Spleen (tissue), 11 donors: ENCODE measurements at regions not wholly inside any gene's neighbourhood (a gene's known extent, or its start where the extent isn't known, plus 50 kb on each side); places are given as distances from the start of the nearest gene placed in this dataset.

Source experiments
- DNase-seq: peaks from one replicate; pipeline ENCODE4 v3.0.0-alpha.2; 2020
- H3K27ac ChIP-seq, 8 donors: fragments of 200-600 bp; sonication (generic) in 7 of 8; 1 replicate in 4 of 8; 2 replicates in 4 of 8; pipeline versions ENCODE4 v1.5.0 to v1.8.0; 2016 to 2021; ENCODE audit warnings: inconsistent platforms in 4 of 8, mild to moderate bottlenecking in 4 of 8, moderate library complexity in 1 of 8
- H3K27me3 ChIP-seq, 7 donors: fragments of 200-600 bp; sonication (generic) in 6 of 7; replicated peaks in 1 of 7; 1 replicate in 4 of 7; 2 replicates in 3 of 7; pipeline versions ENCODE4 v1.5.0 to v1.8.0; 2016 to 2021; ENCODE audit warnings: inconsistent platforms in 3 of 7, mild to moderate bottlenecking in 1 of 7
- H3K36me3 ChIP-seq, 6 donors: fragments of 200-600 bp; sonication (generic) in 5 of 6; 1 replicate in 4 of 6; 2 replicates in 2 of 6; pipeline versions ENCODE4 v1.5.0 to v1.8.0; 2016 to 2021; ENCODE audit warnings: inconsistent platforms in 2 of 6
- H3K4me1 ChIP-seq, 6 donors: fragments of 200-600 bp; sonication (generic) in 5 of 6; 1 replicate in 3 of 6; 2 replicates in 3 of 6; pipeline versions ENCODE4 v1.5.0 to v1.8.0; 2016 to 2021; ENCODE audit warnings: inconsistent platforms in 3 of 6
- H3K4me3 ChIP-seq, 8 donors: fragments of 200-600 bp; sonication (generic) in 7 of 8; 1 replicate in 4 of 8; 2 replicates in 4 of 8; pipeline versions ENCODE4 v1.5.0 to v1.8.0; 2016 to 2021; ENCODE audit warnings: inconsistent platforms in 4 of 8, mild to moderate bottlenecking in 4 of 8, moderate library complexity in 2 of 8
- H3K9me3 ChIP-seq, 8 donors: fragments of 200-600 bp; sonication (generic) in 7 of 8; 1 replicate in 4 of 8; 2 replicates in 4 of 8; pipeline versions ENCODE4 v1.5.0 to v1.8.0; 2016 to 2021; ENCODE audit warnings: inconsistent platforms in 4 of 8
- POLR2A ChIP-seq, 3 donors: fragments of 450-650 bp; IDR thresholded peaks; one replicate each; pipeline ENCODE4 v1.5.1; 2017; ENCODE audit warnings: antibody characterized with exemption in 3 of 3, mild to moderate bottlenecking in 1 of 3
- POLR2AphosphoS5 ChIP-seq, 3 donors: sonication (generic); formaldehyde crosslinking; IDR thresholded peaks; one replicate each; pipeline ENCODE4 v1.5.1; 2017; ENCODE audit warnings: antibody characterized with exemption in 3 of 3
- WGBS, 5 donors: extraction: QIAGEN DNeasy Blood & Tissue Kit in 3 of 5; methylation state at CpG; one replicate each; pipeline versions ENCODE4 v1.1.5 to v1.1.7; 2013 to 2018; 5-methylcytosine and 5-hydroxymethylcytosine counted together
- intact Hi-C: fragments of 100-400 bp; cut with DNase I; formaldehyde crosslinking; loops from one replicate; pipeline ENCODE4 v1.15.0; 2023; ENCODE audit warnings: low total_unique reads
- TF ChIP-seq, protein P1 (sequence below), 11 experiments: fragments of 200-600 bp in 7 of 11; fragments of 450-650 bp in 4 of 11; sonication (generic) in 4 of 11; IDR thresholded peaks in 8 of 11; conservative IDR thresholded peaks in 3 of 11; 1 replicate in 7 of 11; 2 replicates in 4 of 11; pipeline versions ENCODE4 v1.4.0 to v1.8.0; 2016 to 2021; ENCODE audit warnings: antibody characterized with exemption in 11 of 11, inconsistent platforms in 4 of 11, mild to moderate bottlenecking in 1 of 11
- donor health status: healthy with polysubstance abuse.
- donor health status: DM: no; HTN: no; CAD: no; lungs with moderate emphysema.
- donor health status: DM: no; HTN: no; CAD: no.
- donor health status: Bipolar disorder and iron deficiency.
- donor health status: healthy.
- donor health status: DM: no; HTN: no; CAD: no.
- donor health status: DM: yes; HTN: yes; CAD: no.

DNA sequence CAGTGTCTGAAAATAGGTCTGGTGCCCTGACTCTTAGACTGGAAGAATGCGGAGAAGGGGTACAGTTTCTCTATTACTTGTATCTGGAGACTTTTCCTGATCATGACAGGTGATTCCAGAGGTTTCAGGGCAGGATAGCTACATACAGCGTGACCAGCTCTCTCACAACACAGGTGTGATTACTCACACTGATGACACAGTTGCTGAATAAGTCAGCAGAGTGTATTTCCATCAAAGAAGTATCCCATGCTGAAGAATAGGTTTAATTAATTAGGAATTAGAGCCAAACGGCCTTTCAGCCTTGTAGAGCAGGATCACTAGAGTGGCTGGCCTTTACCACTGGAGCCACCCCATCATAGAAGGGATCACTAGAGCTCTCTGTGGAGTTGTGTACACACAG is 298.6 kb downstream of the LMX1A start:
- intact Hi-C loops = no loop called here
- 47 to 76% (median 54%) methylated on average over 3 of the region's 3 CpGs for WGBS, 5 donors

DNA sequence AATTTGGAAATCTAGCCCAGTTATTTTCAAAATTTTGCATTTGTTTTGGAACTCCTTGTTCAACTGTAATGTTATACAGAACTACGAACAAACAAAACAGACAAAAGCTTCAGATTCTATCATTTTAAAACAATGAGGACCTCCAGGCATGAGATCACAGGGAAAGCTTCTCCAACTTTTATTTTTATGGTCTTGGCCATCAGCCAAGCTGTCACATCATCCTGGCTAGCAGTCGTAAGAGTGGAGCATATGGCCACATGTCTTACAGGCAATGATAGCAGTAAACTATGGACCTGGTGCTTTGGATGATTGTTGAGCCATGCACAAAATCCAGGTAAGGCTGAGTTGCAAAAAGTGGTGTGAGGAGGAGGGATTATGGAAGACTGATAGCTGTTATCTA is 299.6 kb downstream of the LMX1A start:
- intact Hi-C loops = no loop called here
- H3K36me3 ChIP-seq = no peaks in the 10 kb centered on the region

More for the DNA sequence above, 298.6 kb downstream of the LMX1A start:
- Histone ChIP-seq H3K4me1 (no peaks in the 10 kb centered on the region), H3K4me3 (no peak overlapping the region), H3K9me3 (no peaks in the 10 kb centered on the region), H3K36me3 (no peaks in the 10 kb centered on the region), H3K27me3 (peaks cover 0 to 9% (median 0%) of the 10 kb centered on the region in 7 donors), H3K27ac (no peak overlapping the region)
- no peak for DNase-seq
- TF ChIP-seq POLR2A (IDR thresholded peaks at IDR 0.05) = no peak
- no peak for TF ChIP-seq POLR2AphosphoS5 (IDR thresholded peaks at IDR 0.05)
- TF ChIP-seq, protein P1, sequence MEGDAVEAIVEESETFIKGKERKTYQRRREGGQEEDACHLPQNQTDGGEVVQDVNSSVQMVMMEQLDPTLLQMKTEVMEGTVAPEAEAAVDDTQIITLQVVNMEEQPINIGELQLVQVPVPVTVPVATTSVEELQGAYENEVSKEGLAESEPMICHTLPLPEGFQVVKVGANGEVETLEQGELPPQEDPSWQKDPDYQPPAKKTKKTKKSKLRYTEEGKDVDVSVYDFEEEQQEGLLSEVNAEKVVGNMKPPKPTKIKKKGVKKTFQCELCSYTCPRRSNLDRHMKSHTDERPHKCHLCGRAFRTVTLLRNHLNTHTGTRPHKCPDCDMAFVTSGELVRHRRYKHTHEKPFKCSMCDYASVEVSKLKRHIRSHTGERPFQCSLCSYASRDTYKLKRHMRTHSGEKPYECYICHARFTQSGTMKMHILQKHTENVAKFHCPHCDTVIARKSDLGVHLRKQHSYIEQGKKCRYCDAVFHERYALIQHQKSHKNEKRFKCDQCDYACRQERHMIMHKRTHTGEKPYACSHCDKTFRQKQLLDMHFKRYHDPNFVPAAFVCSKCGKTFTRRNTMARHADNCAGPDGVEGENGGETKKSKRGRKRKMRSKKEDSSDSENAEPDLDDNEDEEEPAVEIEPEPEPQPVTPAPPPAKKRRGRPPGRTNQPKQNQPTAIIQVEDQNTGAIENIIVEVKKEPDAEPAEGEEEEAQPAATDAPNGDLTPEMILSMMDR (IDR thresholded peaks at IDR 0.05 in 8 of 11, conservative IDR thresholded peaks at IDR 0.05 in 3 of 11) = no peak

DNA sequence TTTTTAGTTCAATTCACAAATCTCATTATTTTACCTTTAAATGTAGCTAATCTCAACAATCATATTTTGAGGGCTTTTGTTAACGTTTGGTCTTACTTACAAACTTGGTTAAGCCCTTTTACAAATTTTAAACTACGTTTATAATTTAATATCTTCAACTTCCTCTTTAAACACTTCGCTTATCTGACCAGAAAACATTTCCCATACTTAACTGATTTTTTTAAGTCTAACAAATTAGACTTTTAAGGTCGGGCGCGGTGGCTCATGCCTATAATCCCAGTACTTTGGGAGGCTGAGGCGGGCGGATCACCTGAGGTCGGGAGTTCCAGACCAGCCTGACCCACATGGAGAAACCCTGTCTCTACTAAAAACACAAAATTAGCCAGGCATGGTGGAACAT is 300.9 kb downstream of the LMX1A start:
- DNase-seq = no peak
- Histone ChIP-seq H3K4me3 (no peak overlapping the region), H3K27ac (no peak overlapping the region), H3K27me3 (peaks cover 0 to 9% (median 0%) of the 10 kb centered on the region in 7 donors), H3K36me3 (no peaks in the 10 kb centered on the region), H3K4me1 (no peaks in the 10 kb centered on the region), H3K9me3 (no peaks in the 10 kb centered on the region)
- TF ChIP-seq POLR2A (IDR thresholded peaks at IDR 0.05) (no peak), POLR2AphosphoS5 (IDR thresholded peaks at IDR 0.05) (no peak)
- TF ChIP-seq, protein P1 (IDR thresholded peaks at IDR 0.05 in 8 of 11, conservative IDR thresholded peaks at IDR 0.05 in 3 of 11) = no peak
- 12 to 39% (median 22%) methylated on average over 9 of the region's 9 CpGs for WGBS, 5 donors
- intact Hi-C loops = no loop called here

More for the DNA sequence above, 299.6 kb downstream of the LMX1A start:
- no peaks in the 10 kb centered on the region for H3K9me3 ChIP-seq
- TF ChIP-seq POLR2A (IDR thresholded peaks at IDR 0.05) (no peak), POLR2AphosphoS5 (IDR thresholded peaks at IDR 0.05) (no peak)
- TF ChIP-seq, protein P1 (IDR thresholded peaks at IDR 0.05 in 8 of 11, conservative IDR thresholded peaks at IDR 0.05 in 3 of 11) = no peak
- peaks cover 0 to 9% (median 0%) of the 10 kb centered on the region in 7 donors for H3K27me3 ChIP-seq
- H3K27ac ChIP-seq = no peak overlapping the region
- no peak overlapping the region for H3K4me3 ChIP-seq
- no peaks in the 10 kb centered on the region for H3K4me1 ChIP-seq
- WGBS, 5 donors = 48 to 61% (median 53%) methylated on average over 2 of the region's 2 CpGs
- no peak for DNase-seq

DNA sequence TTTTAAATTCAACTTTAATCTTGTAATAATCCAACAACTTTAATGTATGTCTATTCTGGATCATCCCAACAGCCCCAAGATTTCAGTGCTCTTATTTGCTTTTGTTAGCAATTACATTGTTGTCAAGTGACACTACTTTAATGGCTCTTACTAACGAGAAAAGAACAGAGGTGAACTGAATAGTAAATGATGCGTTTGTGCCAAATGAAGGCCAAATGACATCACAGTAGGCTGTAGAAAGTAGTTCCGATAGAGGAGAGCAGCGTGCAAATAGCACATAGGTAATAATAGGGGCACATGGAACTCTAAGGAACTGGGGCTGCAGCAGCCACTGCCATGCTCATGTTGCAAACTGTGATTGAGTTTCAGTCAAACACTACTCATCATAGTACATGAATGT is 301.9 kb downstream of the LMX1A start:
- intact Hi-C loops = no loop called here
- 80 to 92% (median 86%) methylated on average over 4 of the region's 4 CpGs for WGBS, 5 donors
- Histone ChIP-seq H3K4me1 (no peaks in the 10 kb centered on the region), H3K9me3 (no peaks in the 10 kb centered on the region), H3K27ac (no peak overlapping the region), H3K27me3 (peaks cover 0 to 9% (median 0%) of the 10 kb centered on the region in 7 donors), H3K36me3 (no peaks in the 10 kb centered on the region), H3K4me3 (no peak overlapping the region)
- DNase-seq = no peak
- no peak for TF ChIP-seq POLR2A (IDR thresholded peaks at IDR 0.05)
- TF ChIP-seq POLR2AphosphoS5 (IDR thresholded peaks at IDR 0.05) = no peak
- TF ChIP-seq, protein P1 (IDR thresholded peaks at IDR 0.05 in 8 of 11, conservative IDR thresholded peaks at IDR 0.05 in 3 of 11) = no peak
